HG02884 (cell line): ENCODE measurements at regions not wholly inside any gene's neighbourhood (a gene's known extent, or its start where the extent isn't known, plus 50 kb on each side); places are given as distances from the start of the nearest gene placed in this dataset.

Source experiments
- ATAC-seq: cut with Tn5 transposase; IDR thresholded peaks from one replicate; pipeline ENCODE4 v1.9.1; 2021; ENCODE audit warnings: mild to moderate bottlenecking, moderate library complexity; ENCODE audit not compliant: unreplicated experiment

DNA sequence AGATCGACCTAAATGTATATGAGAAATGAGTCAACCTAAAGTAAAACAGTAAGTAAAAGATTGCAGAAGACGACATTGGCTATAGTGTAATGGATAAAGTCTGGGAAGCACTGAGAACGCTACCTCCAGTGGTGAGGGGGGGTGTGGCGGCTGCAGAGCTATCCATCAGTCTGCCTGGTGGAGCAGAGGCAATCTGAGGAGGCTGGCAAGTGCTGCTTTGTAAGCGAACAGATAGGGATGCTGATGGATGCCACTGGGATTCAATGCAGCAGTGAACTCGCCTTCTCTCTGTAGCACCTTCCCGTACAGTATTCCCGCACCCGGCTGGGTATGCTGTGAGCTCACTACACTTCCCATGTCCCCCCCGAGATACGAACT lies 261.5 kb downstream of the NSG2 start:
- no peak for ATAC-seq

DNA sequence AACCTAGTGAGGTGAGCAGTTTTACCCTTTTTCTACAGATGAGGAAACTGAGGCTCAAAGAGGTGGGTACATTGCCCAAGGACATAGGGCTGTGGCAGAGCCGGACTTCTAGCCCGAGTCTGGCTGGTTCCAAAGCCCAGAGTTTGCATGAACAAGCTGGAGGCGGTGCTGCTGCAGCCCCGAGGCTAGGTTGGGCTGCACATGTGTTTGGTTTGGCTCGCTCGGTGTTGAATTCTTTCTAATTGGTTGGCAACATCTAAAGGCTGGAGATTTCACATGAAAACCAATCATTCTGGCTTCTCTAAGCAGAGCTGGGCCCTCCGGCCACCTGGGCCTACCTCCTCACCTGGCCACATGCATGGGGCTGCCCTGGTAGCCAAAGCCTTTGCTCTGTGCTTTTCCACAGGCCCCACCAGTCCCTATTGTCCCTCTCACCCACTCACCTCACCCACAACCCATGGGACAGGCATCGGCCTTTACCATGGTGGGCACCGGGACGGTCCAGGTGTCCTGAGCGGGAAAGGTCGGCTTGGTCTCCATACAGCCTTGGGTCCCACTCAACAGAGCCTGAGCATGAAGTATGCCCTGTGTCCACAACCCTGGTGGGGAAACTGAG lies 262.3 kb downstream of the NSG2 start:
- no peak for ATAC-seq

DNA sequence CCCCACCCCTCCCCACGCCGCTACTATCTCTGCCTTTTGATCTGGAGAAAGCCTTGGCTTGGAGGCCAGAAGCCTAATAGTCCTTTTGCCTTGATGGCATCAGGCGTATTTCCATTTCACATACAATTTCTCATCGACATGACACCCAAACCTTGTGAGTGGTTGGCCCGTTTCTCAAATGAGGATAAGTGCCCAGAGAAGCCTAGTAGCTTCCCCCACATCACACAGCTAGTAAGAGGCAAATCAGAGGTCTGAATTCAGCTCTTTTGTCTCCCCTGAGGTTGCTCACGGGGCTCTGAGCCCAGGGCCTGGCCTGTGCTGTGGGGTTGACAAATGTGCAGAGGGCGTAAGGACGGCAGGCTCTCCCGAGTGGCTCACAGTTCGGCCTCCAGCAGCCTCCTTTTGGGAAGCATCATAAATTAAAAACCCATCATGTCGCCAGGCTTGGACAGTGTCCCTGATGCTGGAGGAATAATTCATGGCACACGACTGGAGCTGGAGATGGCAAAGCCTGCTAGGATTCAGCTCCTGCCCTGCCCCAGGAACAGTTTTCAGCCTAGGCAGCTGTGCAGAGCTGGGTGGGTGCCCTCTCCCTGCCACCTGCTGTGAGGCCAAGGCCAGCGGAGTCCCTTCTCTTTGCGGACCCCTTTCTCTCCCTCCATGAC lies 263.8 kb downstream of the NSG2 start:
- ATAC-seq: no peak

DNA sequence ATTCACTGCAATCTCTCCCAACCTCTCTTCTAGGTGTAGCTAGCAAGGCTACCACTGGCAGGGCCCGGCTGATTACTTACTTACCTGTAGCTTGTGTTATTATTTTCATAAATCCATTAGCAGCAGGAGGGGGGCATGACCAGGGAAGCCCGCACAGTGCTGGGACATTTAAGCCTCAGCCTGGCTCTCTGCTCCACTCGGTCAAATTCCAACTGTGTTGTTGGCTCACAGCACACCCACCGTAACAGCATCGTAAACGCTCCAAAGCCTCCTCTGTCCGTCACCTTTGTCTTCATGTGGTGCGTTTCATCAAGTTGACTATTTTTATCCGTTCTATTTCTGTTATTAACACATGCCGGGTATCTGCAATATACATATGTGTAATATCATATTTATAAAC lies 264.7 kb downstream of the NSG2 start:
- ATAC-seq: no peak

DNA sequence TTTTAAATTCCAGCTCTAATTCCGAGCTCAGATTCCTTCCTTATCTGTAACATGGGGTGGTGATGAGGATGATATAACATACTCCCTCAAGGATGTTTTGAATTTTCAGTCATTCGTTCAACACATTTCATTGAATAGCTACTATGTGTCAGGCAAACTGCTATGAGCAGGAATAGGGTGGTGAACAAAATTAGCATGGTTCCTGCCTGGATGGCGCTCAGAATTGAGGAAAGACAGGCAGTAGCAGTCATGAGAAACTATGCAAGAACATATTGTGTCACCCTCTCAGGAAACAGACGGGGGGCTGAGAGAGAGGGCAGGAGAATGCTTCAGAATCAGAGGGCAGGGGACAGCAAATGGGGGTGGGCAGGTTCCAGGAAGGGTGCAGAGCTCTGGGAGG lies 265.2 kb downstream of the NSG2 start:
- no peak for ATAC-seq

DNA sequence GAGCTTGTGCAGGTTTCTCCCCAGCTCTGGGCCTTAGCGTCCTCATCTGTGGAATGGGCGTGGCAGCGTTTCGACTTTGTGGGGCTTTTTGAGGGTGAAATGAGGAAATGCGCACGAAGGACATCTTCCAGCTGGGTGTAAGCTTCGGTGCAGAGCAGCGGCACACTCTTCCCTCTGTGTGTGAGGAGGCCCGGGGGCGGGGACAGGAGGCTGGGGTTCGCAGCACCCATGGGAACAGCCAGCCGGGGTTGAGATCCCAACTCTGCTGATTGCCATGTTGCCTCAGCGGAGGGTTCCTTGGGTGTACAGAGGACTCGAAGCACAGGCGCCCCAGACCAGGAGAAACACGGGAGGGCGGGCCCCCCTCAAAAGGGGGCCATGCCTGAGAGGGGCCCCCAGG lies 265.6 kb downstream of the NSG2 start:
- ATAC-seq: no peak

DNA sequence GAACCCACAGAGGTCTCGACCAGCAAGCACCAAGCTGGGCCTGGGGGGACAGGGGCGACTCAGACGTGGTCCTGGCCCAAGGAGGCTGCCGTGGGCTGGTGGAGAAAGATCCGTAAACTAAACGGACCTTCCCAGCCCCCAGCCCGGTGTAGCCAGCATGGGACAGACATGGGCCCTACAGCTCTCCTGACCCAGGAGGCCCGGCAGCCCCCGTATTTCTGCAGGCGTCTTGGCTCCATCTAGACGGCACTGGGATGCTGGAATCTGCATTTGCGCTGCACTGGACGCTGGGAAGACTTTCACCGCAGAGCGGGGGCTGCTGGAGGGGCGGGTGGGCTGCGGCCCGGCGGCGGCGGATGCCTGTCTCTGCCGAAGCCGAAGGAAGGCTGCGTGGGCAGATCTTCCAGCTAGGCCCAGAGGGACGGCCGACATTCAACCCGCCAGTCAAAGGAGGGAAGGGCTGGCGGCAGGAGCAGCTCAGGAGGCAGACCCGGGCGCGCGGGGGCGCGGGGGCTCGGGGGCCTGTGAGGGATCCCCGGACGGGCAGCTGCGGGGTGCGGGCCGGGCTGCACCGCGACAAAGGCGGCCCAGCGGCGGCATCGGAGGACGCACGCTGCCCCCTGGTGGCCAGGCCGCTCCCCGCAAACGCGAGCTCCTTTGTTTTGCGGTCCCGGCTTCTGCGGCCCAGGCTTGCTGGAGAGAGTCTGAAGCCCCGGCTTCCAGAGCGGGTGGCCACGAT lies 266.2 kb downstream of the NSG2 start:
- no peak for ATAC-seq

DNA sequence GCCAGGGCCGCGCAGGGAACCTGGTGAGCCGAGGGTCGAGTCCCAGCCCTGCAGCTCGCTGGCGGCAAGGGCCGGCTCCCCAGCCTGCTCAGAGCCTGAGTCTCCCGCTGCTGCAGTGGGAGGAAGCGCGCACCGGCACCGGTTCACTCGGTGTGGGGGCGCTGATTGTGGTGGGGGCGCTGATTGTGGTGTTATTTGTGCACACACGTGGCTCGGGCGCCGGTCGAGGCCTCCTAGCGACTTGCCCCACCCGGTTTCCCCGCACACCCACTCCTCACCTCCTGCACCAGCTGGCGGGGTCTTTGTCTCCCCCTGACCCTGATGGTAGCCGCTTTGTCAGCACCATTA lies 266.7 kb downstream of the NSG2 start:
- no peak for ATAC-seq

DNA sequence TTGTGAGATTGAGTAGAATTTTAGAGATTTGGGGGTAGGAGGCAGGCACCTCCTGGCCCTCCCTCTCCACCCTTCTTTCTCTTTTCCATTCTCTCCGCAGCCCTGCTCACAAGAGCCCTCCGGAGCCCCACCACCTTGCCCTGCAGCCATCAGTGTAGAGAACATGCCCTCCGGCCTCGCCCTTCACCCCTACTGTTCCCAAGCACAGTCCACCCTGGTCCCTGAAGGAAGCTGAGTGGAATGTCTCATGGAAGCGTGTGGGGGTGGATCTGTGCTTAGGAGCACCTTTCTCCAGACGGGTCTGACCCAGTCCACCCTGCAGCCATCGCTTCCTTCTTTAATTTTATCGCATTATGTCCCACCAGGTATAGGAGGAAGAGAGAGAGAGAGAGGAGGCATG lies 267.1 kb downstream of the NSG2 start:
- no peak for ATAC-seq

DNA sequence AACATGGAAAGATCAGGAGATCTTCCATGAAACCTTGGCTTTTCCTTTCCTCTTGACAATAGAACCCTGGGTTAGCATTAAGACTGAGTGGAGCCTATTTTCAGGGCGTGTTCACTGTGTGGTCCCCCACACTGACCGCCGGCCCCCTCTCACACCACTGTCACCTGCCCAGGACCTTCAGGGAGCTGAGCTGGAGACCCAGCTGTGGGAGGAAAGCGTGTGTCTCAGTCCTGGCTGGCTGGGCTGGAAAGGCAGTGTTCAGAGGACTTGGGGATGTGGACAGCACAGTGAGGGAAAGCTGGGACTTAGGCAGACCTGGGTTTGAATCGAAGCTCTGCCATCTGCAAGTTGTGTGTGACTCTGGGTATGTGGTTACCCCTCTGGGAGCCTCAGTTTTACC lies 268.1 kb downstream of the NSG2 start:
- ATAC-seq: no peak

DNA sequence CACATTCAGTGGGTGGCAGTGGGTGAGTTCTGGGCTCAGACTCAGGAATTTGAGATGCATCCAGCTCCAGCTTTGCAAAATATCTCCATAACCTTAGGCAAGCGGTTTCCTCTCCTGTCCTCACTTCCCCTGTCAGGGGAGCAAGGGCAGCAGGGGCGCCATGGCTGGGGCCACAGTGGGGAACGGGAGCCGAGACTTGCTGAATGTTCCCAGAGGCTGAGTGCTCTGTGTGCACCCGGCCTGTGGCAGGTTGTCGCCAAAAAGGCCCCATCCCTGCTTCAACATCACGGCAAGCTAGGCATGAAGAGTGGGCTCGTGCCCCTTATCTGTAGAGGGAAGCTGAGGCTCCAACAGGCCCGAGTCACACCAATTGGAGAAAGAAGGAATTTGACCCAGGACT lies 268.8 kb downstream of the NSG2 start:
- ATAC-seq: no peak

DNA sequence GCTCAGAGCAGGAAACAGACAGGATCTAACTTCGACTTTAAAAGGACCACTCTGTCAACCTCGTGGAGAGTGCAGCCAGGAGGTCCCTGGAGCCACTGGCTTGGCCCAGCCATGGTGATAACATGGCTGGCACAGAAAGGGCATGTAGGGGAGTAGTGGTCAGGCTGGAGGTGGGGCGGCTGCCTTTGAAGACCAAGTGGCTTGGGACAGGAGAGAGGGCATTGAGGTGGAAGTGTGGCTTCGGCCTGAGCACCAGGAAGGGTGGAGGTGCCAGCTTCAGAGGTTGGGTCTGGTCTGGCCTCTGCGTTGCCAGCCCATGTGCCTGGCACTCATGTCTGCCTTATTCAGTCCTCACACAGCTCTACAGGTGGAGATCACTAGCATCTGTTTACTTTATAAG lies 270.0 kb downstream of the NSG2 start:
- ATAC-seq: no peak

DNA sequence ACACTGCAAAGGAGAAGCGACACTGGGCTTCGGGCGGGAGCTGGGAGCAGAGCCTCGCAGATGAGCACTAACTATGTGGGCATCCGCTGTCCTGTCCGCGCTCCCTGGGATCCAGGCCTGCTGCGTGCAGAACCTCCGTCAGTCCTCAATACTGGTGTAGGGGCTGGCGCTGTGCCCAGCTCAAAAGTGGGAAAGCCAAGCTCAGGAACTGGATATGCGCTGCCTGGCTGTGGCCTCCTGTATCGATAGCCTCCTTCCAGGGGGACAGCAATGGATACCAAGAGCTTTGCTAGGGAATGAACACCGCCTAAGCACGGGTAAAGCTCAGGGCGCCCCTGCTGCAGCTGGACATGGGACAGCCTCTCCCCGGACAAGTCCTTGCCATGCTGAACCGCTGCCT lies 270.4 kb downstream of the NSG2 start:
- ATAC-seq: no peak

DNA sequence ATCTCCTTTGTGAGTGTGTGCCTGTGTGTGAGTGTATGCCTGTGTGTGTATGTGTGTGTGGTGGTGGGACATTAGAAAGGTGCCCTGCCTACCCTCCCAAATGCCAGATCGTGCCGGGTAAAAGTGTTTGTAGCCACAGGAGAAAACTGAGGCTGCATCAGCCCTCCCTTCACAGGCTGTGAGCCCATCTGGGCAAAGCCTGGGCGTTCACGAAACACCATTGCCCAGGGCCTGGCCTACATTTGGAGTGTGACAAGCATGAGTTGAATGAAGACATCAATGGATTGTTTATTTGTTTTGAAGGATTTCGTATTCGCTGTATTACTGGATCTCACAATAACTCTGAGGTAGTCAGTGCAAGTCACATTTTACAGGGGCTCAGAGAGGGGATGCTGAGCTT lies 270.8 kb downstream of the NSG2 start:
- ATAC-seq: no peak

DNA sequence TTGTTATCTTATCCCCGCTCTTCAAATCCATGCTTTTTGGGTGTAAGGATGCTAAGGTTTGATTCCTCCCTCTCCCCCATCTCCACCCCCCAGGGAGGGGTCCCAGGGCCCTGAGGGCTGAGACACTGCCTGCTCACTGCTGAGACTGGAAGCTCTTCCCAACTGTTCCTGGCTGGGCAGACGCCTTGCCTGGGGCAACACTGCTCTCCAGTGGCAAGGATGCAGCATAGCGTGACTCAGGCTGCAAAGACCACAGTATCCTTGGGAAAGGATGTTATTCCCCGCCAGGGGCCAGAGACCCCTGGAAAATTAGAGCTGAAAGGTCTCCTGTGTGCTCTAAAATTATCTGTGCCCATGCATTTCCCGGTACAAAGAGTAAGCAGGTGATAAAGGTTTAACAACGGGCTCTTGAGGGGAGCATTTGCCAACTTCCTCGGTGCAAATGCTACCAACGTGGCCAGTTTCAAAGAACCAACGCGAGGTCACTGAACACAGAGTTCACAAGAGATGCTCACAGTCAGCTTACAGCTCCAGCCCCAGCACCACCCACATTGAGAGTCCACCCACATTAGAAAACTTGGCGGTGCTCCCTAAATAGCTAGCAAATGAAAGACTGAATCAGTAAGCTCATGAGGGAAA lies 271.9 kb downstream of the NSG2 start:
- no peak for ATAC-seq

DNA sequence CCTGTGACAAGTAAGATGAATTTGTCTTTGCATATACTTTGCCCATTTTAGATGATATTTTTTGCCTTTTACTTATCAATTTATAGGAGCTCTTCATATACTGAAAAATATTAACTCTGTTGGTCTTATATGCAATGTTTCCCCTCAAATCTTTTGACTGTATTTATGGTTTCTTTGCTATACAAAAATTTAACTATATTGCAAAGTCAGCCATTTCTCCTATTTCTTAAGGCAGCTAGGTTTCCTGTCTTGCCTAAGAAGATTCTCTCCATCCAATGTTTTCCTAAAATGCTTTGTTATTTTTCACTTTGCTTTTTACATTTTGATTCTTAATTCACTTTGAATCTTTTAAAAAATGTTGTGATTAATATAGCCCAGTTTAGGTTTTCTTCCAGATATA lies 273.1 kb downstream of the NSG2 start:
- ATAC-seq: no peak

DNA sequence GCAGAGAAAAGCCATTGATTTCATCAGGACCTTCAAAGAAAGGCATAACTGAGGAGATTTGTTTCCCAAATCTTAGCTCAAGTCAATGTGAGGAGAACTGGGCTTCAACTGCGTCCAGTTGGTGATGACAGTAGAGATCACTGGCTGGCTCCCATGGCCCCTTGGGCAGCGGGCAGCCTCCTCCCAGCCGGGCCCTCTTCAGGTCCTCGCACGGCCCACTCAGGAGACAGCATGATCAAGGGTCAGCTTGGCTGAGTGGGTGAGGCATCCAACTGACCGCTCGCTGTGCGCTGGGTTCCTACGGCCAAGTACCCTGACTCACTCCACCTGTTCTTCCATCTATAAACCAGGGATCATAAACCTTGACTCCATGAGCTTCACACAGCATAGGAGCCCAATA lies 274.0 kb downstream of the NSG2 start:
- ATAC-seq: no peak

DNA sequence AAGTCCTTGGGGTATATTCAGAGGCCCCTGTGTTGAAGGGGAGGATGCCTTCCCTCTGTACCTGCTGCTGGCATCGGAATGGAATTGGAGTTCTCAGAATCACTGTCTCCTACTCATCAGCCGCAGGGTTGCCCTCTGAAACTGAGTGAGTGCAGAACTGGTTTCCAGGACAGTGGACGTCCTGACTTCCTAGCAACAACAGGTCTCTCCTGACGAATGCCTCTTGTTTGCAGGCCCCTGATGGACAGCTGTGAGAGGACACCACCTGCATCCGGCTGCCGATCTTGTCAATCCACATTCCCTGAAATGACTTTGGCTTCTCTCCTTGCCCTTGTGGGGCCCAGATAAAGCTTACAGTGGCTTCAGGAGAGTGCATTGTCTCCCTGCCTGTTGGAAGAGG lies 274.5 kb downstream of the NSG2 start:
- no peak for ATAC-seq

DNA sequence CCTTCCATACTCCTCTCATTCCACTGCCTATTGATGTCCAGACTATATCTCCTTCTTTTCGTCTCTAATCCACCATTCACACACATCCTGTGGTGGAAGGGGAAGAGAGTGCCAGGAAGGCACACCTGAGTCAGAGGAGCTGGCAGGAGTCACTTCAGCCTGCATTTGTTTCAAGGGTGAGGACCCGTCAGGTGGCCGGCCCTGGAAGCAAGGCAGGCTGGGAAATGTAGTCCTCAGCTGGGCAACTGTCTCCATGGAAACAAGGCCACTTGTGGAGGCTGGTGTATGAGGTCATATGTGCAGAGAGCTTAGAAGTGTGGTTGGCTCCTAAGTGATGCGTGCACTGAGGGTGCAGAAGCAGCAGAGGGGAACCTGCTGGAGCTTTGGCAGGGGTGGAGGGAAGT lies 278.4 kb downstream of the NSG2 start:
- no peak for ATAC-seq

DNA sequence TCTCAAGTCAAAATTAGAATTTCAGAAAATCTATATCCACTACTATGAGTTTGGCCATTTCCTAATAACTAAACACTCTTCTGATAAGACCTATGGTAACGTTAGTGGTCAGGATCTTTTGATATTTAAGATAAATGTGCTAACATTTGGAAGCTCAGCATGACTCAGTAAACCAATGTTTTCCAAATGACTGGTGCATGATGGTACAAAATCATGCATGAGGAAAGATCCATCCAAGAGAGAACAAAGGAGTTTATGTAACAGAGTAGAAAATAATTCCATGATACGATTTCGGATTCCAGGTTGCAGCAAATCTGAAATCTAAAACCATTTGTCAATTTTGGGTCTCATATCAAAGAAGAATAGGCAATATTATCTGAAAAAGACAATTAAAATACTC lies 279.2 kb downstream of the NSG2 start:
- no peak for ATAC-seq

DNA sequence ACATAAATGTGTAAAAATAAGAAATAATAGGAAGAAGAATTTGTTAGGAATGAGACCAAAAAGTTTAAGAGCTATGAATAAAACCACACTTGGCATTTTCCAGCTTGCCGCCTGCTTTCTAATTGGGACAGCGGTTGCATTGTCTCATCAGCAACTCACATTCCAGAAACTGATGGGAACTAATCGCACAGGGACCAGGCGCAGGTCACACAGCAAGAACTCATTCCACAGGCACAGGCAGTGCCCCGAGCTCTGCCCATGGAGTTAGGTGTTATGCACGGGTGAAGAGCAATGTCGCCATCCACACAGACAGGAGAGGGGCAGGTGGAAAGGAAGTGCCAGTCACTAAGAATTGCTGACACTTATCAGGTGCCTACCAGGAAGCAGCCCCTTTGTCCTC lies 279.9 kb downstream of the NSG2 start:
- ATAC-seq: no peak

DNA sequence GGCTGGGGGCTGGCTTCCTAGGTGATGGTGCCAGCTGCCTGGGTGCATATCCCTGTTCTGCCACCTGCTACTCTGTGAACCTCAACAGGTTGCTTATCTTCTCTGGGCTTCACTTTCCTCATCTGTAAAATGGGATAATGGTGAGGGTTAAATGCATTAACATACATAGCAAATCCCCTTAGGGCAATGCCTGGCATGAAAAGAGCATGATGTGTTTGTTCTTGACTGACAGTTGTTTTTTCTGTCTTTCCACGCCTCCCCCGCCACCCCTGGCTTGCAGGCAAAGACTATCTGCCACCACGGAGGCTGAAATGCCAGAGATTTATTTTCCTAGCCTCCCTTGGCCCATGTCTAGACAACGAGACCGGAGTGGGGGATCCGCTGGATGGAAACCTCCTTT lies 280.5 kb downstream of the NSG2 start:
- no peak for ATAC-seq
